Activated CD8-positive, alpha-beta T cell treated with anti-CD3 and anti-CD28 coated beads for 36 hours (primary cell): ENCODE measurements at regions not wholly inside any gene's neighbourhood (a gene's known extent, or its start where the extent isn't known, plus 50 kb on each side); places are given as distances from the start of the nearest gene placed in this dataset.

ENCODE experiments used
- ATAC-seq: fragments of 200-7000 bp; cut with Tn5 transposase; one replicate; pipeline ENCODE4 v1.10.0; 2021; ENCODE audit warnings: mild to moderate bottlenecking, moderate library complexity
- CTCF ChIA-PET: fragments of 350-600 bp; sonication (Branson Sonifier 250); formaldehyde crosslinking; loops from one replicate; lab custom pipeline; 2021; ENCODE audit warnings: antibody characterized with exemption; lab: Charles Lee
- POLR2A ChIA-PET: fragments of 350-600 bp; sonication (Branson Sonifier 250); formaldehyde crosslinking; loops from one replicate; lab custom pipeline; 2021; ENCODE audit warnings: antibody characterized with exemption; lab: Charles Lee
- DNase-seq: peaks from one replicate; pipeline ENCODE4 v3.0.0-alpha.2; 2020
- H3K27ac Mint-ChIP-seq: one replicate; pipeline ENCODE4 v1.8.0; 2021; ENCODE audit warnings: mild to moderate bottlenecking, mixed read lengths
- H3K27me3 Mint-ChIP-seq: one replicate; pipeline ENCODE4 v1.8.0; 2021; ENCODE audit warnings: mixed read lengths
- H3K36me3 Mint-ChIP-seq: one replicate; pipeline ENCODE4 v1.8.0; 2021; ENCODE audit warnings: low read depth, mixed read lengths
- H3K4me1 Mint-ChIP-seq: one replicate; pipeline ENCODE4 v1.8.0; 2021; ENCODE audit warnings: low read depth, mixed read lengths
- H3K4me3 Mint-ChIP-seq: one replicate; pipeline ENCODE4 v1.8.0; 2021; ENCODE audit warnings: mild to moderate bottlenecking, moderate library complexity, mixed read lengths
- H3K9me3 Mint-ChIP-seq: one replicate; pipeline ENCODE4 v1.8.0; 2021; ENCODE audit warnings: mixed read lengths
- CTCF ChIP-seq: fragments of 200-600 bp; IDR thresholded peaks from one replicate; pipeline ENCODE4 v1.8.0; 2022; ENCODE audit warnings: antibody characterized with exemption, mild to moderate bottlenecking
- intact Hi-C: fragments of 100-400 bp; cut with micrococcal nuclease; formaldehyde crosslinking; loops from one replicate; pipeline ENCODE4 v1.10.0; 2022

- POLR2A ChIA-PET = no interaction called here
- H3K4me3 Mint-ChIP-seq = no peak overlapping the region
- no peaks in the 10 kb centered on the region for H3K4me1 Mint-ChIP-seq
- no peak overlapping the region for H3K27ac Mint-ChIP-seq
- H3K36me3 Mint-ChIP-seq = no peaks in the 10 kb centered on the region
- no peak for TF ChIP-seq CTCF
- CTCF ChIA-PET = interaction anchor here (1.5 kb wide), 1 partner anchor 8 kb away, joined by 3 read pairs; no protein-coding TSS in a partner anchor
- intact Hi-C loops = no loop called here
- no peak for ATAC-seq
- H3K9me3 Mint-ChIP-seq = no peaks in the 10 kb centered on the region
- H3K27me3 Mint-ChIP-seq = peaks cover 8% of the 10 kb centered on the region
- DNase-seq = no peak
These were observed 122.6 kb upstream of the IRX4 start for GRCh38 chr5:2005101-2006041.

GRCh38 chr5:2003690-2004365, 121.1 kb upstream of the IRX4 start:
- Mint-ChIP-seq H3K4me3 (no peak overlapping the region), H3K27ac (no peak overlapping the region), H3K4me1 (no peaks in the 10 kb centered on the region), H3K9me3 (no peaks in the 10 kb centered on the region), H3K27me3 (peaks cover 10% of the 10 kb centered on the region), H3K36me3 (no peaks in the 10 kb centered on the region)
- CTCF ChIA-PET = no interaction called here
- DNase-seq (no peak), ATAC-seq (no peak)
- intact Hi-C loops = no loop called here
- TF ChIP-seq CTCF = no peak
- POLR2A ChIA-PET = no interaction called here

GRCh38 chr5:2003206-2003605, 120.5 kb upstream of the IRX4 start:
- H3K27ac Mint-ChIP-seq = no peak overlapping the region
- ATAC-seq (no peak), DNase-seq (no peak)
- no peaks in the 10 kb centered on the region for H3K36me3 Mint-ChIP-seq
- no peak for TF ChIP-seq CTCF
- POLR2A ChIA-PET = no interaction called here
- peaks cover 4% of the 10 kb centered on the region for H3K9me3 Mint-ChIP-seq
- intact Hi-C loops = no loop called here
- H3K4me1 Mint-ChIP-seq = no peaks in the 10 kb centered on the region
- peaks cover 13% of the 10 kb centered on the region for H3K27me3 Mint-ChIP-seq
- H3K4me3 Mint-ChIP-seq = no peak overlapping the region
- CTCF ChIA-PET = no interaction called here

- peaks cover 8% of the 10 kb centered on the region for H3K9me3 Mint-ChIP-seq
- intact Hi-C loops = no loop called here
These were observed 118.6 kb upstream of the IRX4 start for GRCh38 chr5:2001300-2001699.

More at GRCh38 chr5:2001300-2001699, 118.6 kb upstream of the IRX4 start:
- H3K36me3 Mint-ChIP-seq = no peaks in the 10 kb centered on the region
- peaks cover 17% of the 10 kb centered on the region for H3K27me3 Mint-ChIP-seq
- H3K4me3 Mint-ChIP-seq = no peak overlapping the region
- H3K4me1 Mint-ChIP-seq = no peaks in the 10 kb centered on the region
- no peak for ATAC-seq
- ChIA-PET POLR2A (no interaction called here), CTCF (no interaction called here)
- no peak overlapping the region for H3K27ac Mint-ChIP-seq
- no peak for DNase-seq
- no peak for TF ChIP-seq CTCF
